T-helper 2 cell (primary cell): ENCODE measurements at regions not wholly inside any gene's neighbourhood (a gene's known extent, or its start where the extent isn't known, plus 50 kb on each side); places are given as distances from the start of the nearest gene placed in this dataset.
"Not testable (repeated sequence)": the region's sequence is repeated elsewhere in the genome, so short reads cannot be mapped to it uniquely, and the experiment has no call there.

Experiments used
- DNase-seq, 5 experiments: peaks; one replicate each; pipeline versions ENCODE4 v3.0.0 to v3.0.0-alpha.2; 2012 to 2022

DNA sequence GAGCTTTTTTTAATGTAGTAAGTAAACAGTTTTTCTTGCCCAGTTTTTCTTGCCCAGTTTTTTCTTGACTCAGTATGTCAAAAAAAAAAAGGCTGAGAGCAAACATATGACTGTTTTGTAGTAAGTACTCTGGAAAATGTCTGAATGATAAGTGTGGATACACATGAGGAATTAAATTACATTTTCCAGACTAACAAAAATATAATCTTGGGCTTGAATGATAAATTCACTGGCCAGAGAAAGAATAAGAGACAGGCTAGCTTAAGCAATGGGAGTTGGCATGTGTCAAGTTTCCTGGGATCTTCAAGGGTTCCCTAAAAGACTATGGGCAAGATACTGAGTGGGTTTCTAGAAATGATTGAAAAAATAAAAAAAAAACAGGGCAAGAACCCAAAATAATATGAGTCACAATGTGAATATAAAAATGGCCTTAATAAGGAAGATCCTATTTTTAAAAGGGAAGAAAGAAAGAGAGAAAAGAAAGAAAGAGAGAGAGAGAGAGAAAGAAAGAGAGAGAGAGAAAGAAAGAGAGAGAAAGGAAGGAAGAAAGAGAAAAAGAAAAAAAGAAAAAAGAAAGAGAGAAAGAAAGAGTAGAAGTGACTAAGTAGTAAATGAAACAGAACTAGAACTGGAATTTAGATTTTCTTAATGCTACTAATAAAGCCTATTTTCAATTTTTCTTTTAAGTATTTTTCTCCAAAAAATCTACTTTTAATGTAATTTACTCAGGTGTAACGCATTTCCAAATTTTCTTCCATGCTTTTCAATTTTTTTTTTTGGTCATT lies 60.2 kb downstream of the TFPI2 start:
- DNase-seq = no peak

DNA sequence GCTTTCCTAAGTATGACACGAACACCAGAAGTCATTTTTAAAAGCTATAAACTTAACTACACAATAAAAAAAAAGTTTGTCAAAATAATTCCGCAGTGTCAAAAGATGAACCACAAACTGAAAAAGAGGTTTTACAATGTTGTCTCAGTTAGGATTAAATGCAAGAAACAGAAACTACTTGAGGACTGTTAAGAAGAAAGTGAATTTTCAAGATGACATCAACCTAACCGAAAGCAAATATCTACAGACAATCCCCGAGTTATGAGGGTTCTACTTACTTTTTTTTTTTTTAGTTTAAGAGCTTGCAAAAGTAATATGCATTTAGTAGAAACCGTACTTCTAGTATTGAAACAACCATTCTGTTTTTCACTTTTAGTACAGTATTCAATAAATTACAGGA lies 62.3 kb downstream of the TFPI2 start:
- DNase-seq = peak in 1 of 5 experiments; percentile 62

DNA sequence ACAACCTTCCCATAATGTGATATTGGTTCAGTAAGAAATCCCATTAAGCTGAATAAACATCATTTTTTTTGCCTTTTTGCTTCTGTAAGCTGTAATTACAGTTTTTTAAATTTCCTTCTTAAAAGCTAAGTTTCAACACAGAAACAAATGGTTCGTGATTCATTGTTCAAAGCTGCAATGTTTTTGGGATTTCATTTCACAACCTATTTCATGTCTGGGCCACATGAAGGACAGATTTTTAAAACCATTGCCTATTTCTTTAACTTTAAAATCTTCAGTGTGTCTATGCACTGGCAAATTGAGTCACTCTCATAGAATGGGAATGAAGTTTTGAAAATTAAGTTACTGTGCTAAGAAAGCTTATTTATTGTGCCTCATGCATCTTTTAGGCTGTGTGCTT lies 66.9 kb downstream of the TFPI2 start:
- DNase-seq = no peak

DNA sequence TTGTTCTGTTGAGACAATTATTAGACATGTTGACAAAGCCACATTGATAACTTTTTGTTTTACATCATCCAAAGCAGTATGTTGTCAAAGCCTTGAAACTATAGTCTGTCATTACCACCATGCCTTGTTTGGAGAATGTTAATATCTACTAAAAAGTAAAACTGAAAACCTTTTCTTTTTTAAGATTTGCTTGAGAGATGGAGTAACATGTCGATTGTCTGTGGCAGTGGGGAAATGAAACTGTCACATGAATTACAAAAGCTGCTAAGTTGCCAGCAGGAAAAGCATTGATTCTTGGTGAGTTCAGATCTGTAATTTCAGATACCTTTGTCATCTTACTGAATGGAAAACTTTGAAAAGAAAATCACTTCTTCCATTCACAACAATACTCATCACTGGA lies 69.1 kb downstream of the TFPI2 start:
- DNase-seq = no peak

DNA sequence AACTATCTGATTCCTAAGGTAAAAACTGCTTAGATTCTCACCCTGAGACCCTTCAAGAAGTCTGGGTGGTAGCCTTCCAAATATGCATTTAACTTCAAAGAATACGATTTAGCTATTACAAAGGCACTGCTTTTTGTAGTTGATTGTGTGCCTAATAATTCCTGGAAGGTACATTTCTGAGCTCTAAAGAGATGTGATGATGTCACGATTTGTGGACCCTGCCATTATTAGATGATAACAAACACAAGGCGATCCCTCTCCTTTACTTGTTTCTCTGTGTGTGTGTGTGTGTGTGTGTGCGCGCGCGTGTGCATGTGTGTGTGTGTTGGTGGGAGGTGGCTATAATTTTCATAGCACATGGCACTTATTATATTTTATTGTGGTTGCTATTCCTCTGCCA lies 70.9 kb downstream of the TFPI2 start:
- DNase-seq = no peak

DNA sequence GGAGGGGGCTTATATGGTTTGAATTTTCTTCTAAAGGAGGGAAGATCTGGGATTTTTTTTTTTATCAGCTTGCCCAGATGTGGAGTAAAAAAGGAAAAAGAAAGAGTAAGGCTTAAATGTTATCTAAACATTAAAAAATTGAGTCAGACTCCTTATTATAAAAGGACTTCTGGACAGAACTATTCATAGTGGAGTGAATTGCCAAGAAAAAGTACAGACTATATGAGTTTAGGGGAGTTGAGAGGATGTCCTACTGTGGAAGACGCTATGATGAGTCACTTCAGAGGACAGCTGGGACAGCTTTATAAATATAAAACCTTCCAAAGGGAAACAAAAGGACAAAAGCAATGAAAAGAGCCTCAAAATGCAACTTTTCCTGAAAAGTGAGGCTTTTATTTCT lies 73.0 kb downstream of the TFPI2 start:
- DNase-seq = no peak

DNA sequence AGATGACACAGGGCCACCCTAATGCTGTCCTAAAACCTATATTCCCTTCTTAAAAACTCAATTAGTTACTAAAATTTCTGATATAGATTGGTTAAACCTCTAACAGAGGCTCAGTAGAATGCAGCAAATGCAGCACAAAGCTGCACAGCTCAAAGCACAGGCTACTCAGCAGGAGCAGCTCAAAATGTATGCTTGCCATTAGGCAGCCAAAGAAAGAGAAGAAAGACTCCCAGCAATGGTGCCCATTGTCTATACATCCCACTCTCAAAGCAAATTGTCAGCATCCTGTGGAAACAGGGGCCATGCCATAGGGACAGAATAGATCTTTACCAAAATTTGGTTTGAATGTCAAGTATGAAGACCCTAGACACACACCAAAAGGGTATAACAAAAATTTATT lies 73.5 kb downstream of the TFPI2 start:
- DNase-seq = no peak

DNA sequence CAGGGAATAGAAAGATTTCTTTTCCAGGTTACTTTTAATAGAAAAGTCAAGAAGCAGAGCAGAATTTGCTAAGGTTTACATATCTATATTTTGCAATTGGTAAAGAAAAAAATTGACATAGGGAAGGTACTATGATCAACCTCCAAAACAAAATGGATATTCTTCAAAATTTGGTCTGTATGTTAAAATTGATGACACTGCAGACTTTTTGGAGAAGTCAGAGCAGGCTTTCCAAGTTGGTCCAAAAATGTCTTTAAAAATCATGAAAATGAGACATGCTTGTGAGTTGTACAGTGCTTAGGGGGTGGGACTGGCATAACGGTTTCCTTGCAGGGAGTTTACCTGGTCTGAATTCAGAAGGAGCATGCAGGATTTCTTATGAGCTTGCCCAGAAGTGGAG lies 77.0 kb downstream of the TFPI2 start:
- no peak for DNase-seq

DNA sequence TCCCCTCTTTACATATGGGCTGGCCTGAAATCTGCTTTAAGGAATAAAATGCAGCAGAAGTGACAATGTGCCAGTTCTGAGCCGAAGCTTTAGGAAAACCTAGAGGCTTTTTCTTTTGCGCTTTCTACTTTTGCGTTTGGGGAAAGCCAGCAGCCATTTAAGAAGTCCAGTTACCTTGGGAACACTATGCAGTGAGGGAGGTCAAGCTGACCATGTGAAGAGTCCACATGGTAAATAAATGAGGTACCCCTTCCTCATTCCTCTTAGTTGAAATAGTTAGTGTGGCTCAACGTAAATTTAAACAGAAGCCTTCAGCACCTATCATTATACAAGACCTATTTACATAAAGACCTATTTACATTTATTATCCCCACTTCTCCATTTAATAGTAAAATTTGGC lies 78.5 kb downstream of the TFPI2 start:
- no peak for DNase-seq

DNA sequence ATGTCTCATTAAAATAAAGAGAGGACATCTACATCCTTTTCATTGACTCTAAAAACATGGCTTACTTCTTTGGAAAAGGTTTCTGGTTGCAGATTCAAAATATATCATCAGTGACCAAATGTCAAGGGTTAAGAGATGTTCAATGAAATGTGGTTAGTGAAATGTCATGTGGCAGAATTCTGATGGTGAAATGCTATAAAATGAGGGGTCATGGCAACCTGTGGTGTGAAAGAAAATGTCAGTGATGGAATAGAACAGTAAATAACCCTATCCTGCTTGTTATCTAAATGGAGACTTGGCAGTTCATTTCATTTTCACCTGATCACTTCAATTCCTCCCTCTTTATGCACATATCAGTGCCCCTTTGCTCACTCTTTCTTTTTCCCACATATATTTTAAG lies 79.4 kb downstream of the TFPI2 start:
- DNase-seq = no peak

DNA sequence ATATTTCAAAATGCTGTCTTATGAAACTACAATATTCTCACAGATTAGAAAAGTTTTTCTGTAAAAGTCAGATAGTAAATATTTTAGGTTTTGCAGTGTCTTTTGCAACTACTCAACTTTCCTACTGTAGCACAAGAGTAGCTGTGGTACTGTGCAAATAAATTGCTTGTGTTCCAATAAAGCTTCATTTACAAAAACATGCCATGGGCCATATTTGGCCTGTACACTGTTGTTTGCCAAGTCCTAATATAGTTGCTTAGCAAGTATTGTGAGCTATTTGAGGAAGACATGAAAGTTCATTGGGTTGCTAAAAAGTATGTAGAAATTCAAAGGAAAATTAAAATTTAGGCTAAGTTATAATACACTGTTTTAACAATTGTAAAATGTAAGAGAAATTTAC lies 80.0 kb downstream of the TFPI2 start:
- no peak for DNase-seq

DNA sequence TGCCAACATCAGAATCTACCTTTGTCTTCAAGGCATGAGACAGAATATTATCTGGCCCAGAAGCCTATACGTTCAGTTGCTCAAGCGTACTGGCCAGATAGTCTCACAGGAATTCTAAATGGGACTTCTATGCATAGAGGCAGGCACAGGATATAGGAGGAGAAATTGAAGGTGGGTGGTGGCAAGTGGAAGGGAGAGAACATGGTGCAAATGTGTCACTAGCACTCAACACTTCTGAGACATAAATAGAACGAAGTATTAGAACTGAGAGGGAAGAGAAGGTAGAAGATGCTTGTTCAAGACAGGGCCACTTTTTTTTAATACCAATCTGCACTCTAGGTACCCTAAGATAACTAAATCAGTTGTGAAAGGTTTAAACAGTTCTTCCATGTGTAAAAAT lies 85.8 kb downstream of the TFPI2 start:
- no peak for DNase-seq

DNA sequence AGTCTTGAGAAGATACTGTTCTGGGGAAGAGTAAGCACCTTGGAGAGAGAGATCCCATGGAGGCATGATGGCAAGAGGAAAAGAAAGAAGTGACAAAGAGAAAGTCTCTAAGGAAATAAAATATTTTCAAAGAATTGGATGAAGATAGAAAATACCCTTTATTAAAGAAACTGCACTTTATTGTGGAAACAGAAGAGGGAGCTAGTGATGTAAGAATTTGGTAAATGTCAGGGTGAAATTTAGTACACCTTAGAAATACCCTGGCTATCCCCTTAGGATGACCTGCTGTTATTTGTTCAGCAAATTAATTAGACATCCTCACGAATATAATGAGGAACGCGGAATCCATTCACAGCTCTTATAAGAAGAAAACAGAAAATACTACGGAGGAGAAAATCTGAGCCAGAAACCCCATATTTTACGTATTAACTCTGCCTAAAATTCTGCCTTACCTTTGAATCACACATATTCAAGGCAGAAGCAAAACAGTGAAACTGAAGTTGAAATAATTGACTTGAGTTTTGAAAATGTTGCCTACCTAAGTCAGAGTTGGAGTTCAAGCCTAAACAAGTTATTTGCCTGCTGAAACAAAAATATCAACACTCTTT lies 90.7 kb downstream of the TFPI2 start:
- no peak for DNase-seq

DNA sequence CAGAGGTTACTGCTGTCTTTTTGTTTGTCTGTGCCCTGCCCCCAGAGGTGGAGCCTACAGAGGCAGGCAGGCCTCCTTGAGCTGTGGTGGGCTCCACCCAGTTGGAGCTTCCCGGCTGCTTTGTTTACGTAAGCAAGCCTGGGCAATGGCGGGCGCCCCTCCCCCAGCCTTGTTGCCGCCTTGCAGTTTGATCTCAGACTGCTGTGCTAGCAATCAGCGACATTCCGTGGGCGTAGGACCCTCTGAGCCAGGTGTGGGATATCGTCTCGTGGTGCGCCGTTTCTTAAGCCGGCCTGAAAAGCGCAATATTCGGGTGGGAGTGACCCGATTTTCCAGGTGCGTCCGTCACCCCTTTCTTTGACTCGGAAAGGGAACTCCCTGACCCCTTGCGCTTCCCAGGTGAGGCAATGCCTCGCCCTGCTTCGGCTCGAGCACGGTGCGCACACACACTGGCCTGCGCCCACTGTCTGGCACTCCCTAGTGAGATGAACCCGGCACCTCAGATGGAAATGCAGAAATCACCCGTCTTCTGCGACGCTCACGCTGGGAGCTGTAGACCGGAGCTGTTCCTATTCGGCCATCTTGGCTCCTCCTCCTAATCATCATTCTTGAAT lies 97.4 kb downstream of the TFPI2 start:
- not testable (repeated sequence) for DNase-seq

DNA sequence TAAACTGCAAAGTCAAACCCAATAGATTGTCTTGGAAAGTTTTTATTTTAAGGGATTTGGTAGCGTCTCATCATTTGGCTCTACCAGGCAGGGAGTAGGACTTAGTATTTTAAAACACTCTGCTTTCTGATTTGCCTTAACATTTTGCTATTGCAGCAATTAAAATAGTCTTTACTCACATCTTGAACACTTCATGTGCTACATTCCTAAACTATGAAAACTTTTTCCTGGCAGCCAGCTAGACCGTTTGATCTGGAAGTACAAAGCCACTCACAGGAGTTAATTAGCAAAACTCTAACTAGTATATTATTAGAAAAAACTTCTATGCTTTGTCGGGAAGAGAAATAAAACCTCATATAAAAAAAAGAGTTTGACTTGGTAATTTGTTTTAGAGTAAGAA lies 111.4 kb downstream of the TFPI2 start:
- no peak for DNase-seq

DNA sequence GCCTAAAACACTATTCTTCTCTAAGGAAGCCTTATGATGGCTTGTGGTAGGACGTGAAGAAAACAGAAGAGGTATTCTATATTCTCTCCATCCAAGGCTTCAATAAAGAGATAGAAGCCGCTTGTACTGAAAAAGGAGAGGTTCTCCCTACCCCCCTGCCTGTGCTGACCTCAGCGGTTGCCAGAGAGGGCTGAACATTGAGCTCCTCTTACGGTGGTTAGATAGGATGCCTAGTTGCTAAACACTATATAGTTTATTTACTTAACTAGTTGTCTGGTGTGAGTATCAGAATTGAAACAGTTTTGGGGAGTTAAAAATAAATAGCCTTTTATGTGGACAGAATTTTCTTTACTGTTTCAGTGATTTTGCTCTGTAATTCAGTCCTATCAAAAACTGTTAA lies 112.2 kb downstream of the TFPI2 start:
- no peak for DNase-seq

DNA sequence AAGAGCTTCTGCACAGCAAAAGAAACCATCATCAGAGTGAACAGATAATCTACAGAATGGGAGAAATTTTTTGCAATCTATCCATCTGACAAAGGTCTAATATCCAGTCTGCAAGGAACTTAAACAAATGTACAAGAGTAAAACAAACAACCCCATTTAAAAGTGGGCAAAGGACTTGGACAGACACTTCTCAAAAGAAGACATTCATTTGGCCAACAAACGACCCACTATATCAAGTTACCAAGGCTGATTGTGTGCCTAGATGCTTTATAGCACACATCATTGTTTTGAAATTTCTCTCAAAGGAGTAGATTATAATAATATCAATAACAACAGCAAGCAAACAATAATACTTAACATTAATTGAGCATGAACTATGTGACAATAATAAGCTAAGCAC lies 117.1 kb downstream of the TFPI2 start:
- no peak for DNase-seq

DNA sequence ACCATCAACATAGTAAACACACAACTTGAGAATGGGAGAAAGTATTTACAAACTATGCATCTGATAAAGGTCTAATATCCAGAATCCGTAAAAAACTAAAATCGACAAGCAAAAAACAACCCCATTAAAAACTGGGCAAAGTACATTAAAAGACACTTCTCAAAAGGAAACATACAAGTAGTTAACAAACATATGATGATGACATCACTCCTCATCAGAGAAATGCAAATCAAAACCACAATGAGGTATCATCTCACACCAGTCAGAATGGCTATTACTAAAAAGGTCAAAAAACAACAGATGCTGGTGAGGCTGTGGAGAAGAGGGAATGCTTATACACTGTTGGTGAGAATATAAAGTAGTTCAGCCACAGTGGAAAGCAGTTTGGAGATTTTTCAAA lies 125.1 kb downstream of the TFPI2 start:
- no peak for DNase-seq

DNA sequence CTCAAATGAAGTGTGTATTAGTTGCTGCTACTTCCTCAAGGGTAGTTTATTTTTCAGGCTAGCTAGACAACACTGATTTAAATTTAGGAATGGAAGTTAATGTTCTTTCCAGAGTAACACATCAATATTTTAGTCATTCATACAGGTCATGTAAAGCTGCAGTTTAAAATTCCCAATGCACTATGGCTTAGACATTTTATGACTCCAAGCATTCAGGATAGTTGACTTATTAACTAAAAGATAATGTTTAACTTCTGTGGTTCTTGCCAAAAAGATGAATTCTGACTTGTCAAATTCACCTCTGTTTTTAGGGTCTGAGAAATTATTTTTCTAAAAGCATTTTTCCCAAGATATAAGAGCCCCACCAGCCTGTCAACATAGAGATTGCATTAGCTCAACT lies 131.9 kb downstream of the TFPI2 start:
- DNase-seq = no peak

DNA sequence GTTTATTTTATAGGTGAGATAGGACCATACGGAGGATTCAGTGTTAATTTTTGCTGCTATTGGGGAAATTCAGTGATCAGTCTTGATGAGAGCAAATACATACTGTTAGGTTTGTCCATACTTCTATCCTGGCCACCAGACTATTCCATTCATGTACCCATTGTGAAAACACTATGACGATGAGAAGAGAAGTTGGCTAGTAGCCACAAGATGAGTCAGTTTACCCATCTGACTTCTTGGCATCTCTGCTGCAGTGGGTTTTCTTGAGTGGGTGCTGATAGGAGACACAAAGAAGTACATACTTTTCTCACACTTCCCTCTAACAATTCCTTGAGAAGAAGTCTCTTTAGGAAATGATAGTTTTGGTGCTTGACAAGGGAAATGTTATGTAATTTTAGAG lies 133.1 kb downstream of the TFPI2 start:
- no peak for DNase-seq

DNA sequence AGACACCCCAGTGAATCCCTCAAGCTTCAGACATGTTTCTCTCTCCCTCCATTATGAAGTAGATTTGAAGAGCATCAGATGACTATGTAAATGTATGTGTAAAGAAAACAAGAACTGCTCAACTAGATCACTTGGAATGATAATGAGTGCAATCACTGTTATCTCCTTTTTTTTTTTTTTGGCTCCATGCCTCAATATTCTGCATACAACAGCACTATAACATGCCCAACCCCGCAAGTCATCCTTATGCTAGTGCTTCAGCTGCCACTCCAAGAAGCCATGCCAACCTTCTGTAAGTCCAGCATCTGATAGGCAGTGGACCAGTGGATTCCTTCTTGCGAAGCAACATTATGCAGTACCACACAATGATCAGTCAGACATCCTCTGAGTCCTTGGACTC lies 133.7 kb downstream of the TFPI2 start:
- no peak for DNase-seq

DNA sequence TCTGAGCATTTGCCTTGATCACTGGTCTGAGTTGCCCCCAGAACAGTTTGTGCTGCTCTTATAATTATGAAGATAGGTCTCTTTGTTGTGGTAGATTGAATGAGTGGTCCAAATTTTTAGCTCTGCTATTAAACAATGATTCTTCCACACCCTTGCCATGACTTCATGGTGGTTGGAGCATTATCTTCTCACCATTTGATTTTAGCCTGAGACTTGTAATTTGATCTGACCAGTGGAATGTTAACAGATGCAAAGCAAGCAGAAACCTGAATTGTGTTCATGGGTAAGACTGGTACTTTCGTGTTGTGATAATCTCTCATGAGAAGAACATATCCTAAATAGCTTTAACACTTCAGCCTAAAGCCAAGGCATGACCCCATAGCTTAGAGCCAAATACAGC lies 139.1 kb downstream of the TFPI2 start:
- no peak for DNase-seq

DNA sequence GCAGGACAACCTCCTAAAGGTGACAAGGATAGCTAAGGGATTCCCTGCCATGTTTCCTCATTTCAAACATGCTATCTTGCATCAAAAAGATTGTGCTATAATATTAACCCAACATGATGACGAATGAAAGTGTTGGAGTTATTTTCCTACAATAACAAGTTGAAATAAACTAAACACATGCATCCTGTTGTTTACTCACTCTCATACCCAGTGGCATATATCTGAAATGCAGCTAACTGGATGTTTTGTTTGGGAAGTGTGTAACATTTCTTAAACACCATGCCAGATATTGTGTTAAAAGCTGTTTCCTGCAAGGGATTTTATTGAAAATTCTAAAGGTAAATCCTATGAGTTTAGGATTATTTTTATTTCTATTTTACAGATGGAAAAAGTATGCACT lies 139.6 kb downstream of the TFPI2 start:
- no peak for DNase-seq

DNA sequence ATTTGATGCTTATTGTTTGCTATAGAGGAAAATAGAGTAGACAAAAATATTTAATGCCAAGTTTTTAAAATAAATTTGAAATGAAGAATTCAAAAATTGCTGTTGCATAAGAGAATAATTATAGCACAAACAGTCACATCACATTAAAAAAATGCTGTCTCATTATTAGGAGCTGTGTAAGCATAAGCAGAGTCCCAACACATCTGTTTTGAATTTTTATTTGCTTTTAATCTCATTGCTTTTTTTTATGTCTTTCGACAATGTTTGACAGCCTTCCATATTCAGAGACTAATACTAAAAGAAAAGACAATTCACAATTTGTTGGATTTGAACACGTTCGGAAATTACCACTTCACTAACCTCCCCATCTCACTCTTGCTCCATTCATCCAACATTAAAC lies 143.5 kb downstream of the TFPI2 start:
- no peak for DNase-seq

DNA sequence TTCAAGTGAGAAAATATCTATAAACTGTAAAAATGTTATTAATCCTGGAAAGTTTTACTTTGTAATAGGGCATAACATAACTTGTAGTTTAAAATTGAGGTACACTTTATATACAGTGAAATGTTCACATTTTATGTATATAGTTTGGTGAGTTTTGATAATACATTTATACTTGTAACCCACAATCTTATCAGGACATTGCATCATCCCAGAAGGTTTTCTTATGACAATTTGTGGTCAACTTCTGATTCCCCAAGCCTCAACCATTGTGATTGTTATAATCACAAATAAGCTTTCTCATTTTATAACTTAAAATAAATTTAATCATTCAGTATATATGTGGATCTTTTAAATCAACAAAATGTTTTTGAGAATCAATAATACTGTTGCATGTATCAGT lies 151.1 kb downstream of the TFPI2 start:
- DNase-seq = peak in 1 of 5 experiments; percentile 32
